NCI-H187 (cell line): ENCODE measurements at regions not wholly inside any gene's neighbourhood (a gene's known extent, or its start where the extent isn't known, plus 50 kb on each side); places are given as distances from the start of the nearest gene placed in this dataset.

Experiments used
- DNase-seq, 2 experiments: peaks; one replicate each; lab custom pipeline; 2025; lab: John Stamatoyannopoulos, UW

- no peak for DNase-seq
Measured at GRCh38 chr2:155391613-155392130, 693.2 kb downstream of the KCNJ3 start.

GRCh38 chr2:155389224-155389623 is 690.7 kb downstream of the KCNJ3 start:
- no peak for DNase-seq

GRCh38 chr2:155384555-155385123 is 686.1 kb downstream of the KCNJ3 start:
- DNase-seq, result no peak

GRCh38 chr2:155382776-155383175 is 684.3 kb downstream of the KCNJ3 start:
- no peak for DNase-seq

- no peak for DNase-seq
Measured at GRCh38 chr2:155381436-155381835, 682.9 kb downstream of the KCNJ3 start.

GRCh38 chr2:155379494-155379893 is 681.0 kb downstream of the KCNJ3 start:
- no peak for DNase-seq

GRCh38 chr2:155377931-155378444 is 679.5 kb downstream of the KCNJ3 start:
- DNase-seq, result no peak

GRCh38 chr2:155377266-155377680 is 678.8 kb downstream of the KCNJ3 start:
- no peak for DNase-seq

GRCh38 chr2:155372969-155373368 is 674.5 kb downstream of the KCNJ3 start:
- no peak for DNase-seq

GRCh38 chr2:155368934-155369333 is 670.4 kb downstream of the KCNJ3 start:
- DNase-seq, result no peak

GRCh38 chr2:155364766-155365165 is 666.3 kb downstream of the KCNJ3 start:
- no peak for DNase-seq

GRCh38 chr2:155363349-155363888 is 664.9 kb downstream of the KCNJ3 start:
- DNase-seq, result no peak

GRCh38 chr2:155357172-155357571 is 658.7 kb downstream of the KCNJ3 start:
- no peak for DNase-seq

- no peak for DNase-seq
Measured at GRCh38 chr2:155356250-155356649, 657.8 kb downstream of the KCNJ3 start.

- DNase-seq, result no peak
Measured at GRCh38 chr2:155350783-155351580, 652.5 kb downstream of the KCNJ3 start.

GRCh38 chr2:155332016-155332415 is 633.5 kb downstream of the KCNJ3 start:
- no peak for DNase-seq

- no peak for DNase-seq
Measured at GRCh38 chr2:155320236-155320635, 621.7 kb downstream of the KCNJ3 start.

- DNase-seq, result no peak
Measured at GRCh38 chr2:155318710-155319109, 620.2 kb downstream of the KCNJ3 start.

- no peak for DNase-seq
Measured at GRCh38 chr2:155315768-155316167, 617.3 kb downstream of the KCNJ3 start.

- DNase-seq, result no peak
Measured at GRCh38 chr2:155310589-155310988, 612.1 kb downstream of the KCNJ3 start.

GRCh38 chr2:155309483-155309882 is 611.0 kb downstream of the KCNJ3 start:
- no peak for DNase-seq

GRCh38 chr2:155308367-155309009 is 610.0 kb downstream of the KCNJ3 start:
- no peak for DNase-seq
